Middle frontal gyrus (tissue), 1 donor: ENCODE measurements at regions not wholly inside any gene's neighbourhood (a gene's known extent, or its start where the extent isn't known, plus 50 kb on each side); places are given as distances from the start of the nearest gene placed in this dataset.
"Not testable (repeated sequence)": the region's sequence is repeated elsewhere in the genome, so short reads cannot be mapped to it uniquely, and the experiment has no call there.

Experiments used
- DNase-seq: peaks from one replicate; pipeline ENCODE4 v3.0.0-alpha.2; 2015; ENCODE audit warnings: low spot score; ENCODE audit errors: extremely low spot score

DNA sequence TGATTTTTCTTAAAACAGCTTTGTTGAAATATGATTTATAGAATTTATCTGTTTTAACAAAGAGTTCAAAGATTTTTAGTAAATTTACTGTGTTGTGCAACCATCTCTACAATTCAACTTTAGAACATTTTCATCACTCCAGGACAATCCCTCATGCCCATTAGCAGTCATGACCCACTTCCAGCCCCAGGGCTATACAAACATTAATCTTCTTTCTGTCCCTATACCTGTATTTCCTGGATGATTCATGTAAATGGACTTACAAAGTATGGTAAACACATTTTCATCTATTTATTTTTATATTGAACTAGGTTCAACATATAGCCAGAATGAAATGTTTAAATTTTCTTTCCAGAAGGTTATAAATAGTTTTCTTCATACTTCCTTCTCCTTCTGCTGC, 127.8 kb upstream of the CCDC180 start:
- DNase-seq: no peak

DNA sequence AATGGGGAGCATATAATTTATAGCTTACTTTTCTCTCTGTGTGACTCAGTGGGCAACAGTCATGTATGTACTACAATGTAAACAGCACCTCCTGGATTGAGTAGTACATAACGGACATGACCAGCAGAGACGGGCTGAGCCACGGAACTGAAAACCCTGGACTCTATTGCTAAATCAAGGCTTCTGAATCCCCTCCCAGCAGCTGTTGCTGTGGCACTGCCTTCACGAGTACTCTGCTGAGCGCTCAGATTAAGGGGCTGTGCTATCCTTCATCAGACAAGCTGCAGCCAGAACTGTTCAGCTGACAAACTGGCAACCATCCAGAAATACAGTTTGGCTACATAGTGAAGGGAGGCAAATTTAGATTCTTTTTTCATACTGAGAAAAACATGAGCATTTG, 131.3 kb upstream of the CCDC180 start:
- DNase-seq: no peak

DNA sequence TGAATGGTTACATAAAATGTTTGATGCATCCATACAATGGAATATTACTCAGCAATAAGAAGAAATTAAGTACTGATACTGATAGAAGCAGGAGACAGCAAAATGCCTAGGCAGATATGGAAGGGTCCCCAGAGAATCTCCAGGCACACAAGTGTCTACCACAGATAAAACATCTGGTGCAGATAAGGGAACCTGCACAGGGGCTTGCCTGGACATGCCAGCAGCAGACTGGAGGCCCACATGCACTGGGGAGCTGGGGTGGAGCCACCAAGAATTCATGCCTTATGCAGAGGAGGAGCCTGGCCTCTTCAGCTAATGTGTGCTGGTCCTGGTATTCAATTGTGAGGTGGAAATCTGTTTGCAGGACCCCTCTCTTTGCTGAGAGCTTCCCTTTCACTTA, 129.2 kb upstream of the CTSV start:
- not testable (repeated sequence) for DNase-seq

DNA sequence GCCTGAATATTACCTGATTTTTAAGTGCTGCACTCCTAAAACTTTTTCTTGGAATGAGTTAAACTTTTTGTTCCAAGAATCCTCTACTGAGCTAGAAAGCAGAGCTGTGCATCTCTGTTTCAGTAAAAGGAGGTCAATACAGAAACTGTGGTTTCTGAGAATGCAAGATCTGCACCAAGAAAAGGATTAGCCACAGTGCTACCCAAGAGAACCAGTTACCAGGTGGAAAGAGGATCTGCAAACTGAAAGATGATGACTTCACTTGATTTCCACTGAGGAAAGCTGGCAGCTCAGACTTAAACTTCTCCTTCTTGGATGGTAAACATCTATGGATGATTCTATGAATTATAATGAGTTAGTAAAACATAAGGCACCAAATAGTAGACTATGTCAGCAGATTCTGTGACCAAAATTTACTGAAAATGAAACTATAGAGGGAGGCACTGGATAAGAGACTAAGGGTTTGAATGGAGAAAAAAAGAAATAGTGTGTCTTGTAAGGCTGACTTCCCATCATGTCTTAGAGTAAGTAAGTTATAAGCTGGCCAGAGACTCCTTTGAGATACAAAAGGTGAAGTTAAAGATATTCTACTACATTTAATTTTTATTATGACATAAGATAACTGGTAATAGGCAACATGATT, 127.7 kb upstream of the CTSV start:
- DNase-seq: not testable (repeated sequence)

DNA sequence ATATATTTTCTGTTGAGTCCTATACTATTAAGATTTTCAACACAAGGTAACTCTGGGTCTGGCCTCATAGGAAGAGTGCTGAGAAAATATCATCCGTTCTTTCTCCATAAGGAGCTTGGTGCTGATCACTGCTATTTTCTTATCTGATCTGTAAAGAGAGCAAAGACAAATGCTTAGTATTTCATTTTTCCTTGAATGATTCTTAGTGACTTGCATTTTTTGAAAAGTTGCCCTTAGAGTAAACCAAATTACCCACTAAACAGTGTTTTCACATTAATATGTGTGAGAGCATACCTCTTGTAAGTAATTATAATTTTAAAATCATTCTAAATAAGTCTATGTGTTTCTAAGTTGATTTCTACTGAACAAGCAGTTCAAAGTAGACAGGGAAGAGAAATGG, 121.3 kb upstream of the CTSV start:
- DNase-seq: no peak

DNA sequence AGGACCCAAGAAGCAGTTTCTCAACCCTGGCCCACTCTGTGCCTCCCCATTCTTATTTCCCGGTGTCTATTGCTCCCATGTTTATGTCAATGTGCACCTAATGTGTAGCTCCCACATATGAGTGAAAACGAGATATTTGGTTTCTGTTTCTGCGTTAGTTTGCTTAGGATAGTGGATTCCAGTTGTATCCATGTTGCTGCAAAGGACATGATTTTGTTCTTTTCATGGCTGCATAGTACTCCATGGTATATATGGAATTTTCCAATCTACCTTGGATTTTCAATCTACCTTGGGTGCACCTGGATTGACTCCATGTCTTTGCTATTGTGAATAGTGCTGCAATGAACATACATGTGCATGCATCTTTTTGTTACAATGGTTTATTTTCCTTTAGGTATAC, 119.8 kb upstream of the CTSV start:
- not testable (repeated sequence) for DNase-seq

DNA sequence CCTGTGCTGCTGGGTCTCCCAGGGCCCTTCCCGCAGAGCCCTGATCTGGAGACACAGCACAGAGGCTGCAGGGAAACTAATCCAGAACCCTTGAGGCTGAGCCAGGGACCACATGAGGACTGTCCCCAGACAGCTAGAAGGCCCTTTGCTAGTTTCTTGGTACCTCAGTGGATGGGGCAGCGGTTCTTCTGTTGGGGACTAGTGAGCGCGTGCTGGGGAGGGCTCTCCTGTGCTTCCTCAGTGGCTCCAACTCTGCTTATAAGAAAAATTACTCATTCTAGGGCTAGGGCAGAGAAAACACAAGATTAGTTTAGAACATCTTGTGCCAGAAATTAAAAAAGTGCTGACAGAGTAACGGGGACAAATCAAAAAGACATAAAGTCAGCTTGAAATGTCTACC, 116.5 kb upstream of the CTSV start:
- not testable (repeated sequence) for DNase-seq

DNA sequence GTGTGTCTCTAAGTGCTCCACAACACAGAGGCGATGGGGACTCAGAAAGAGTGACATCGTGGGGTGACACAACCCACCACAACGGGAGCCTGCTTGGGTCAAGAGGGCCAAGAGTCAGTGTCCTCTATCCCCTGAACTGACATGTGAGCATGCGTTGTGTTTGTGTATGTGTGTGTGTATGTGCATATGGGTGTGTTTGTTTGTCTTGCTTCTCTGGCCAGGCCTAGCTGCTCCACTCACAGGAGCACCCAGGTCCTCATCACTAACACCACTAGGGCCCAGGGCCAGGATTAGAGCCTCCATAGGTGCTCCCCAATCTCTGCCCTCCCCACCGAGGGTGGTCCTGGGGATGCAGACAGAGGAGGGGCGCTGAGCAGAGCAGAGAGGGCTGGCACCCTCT, 115.0 kb upstream of the CTSV start:
- DNase-seq: no peak

DNA sequence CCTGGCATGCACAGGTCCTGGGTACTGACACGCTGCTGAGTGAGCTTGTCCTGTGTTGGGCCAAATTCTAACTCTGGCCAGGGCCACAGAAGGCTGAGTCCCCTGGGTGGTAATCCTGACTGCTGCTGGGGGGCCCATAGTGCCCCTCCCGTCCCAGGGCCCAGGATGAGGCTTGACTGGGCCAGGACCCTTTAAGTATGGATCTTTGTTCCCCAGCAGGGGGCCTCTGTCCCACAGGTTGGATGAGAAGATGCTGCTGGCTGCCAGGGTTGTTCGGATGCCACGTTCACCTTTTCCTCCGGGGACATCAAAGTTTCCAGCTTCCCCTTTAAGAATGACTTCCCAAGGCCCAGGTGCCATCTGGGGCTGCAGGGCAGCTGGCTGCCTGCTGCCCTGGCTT, 114.2 kb upstream of the CTSV start:
- not testable (repeated sequence) for DNase-seq

DNA sequence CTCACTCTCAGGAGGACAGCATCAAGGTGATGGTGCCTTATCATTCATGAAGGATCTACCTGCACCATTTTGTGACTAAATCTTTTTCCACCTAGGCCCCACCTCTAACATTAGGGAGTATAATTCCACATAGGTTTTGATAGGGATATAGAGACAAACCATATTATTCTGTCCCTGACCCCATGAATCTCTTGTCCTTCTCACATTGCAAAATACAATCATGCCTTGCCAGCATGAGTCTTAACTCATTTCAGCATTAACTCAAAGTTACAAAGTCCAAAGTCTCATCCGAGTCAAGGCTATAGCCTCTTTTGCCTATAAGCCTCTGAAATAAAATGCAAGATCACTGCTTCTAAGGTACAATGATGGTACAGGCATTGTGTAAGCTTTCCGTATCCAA, 111.5 kb upstream of the CTSV start:
- DNase-seq: not testable (repeated sequence)

DNA sequence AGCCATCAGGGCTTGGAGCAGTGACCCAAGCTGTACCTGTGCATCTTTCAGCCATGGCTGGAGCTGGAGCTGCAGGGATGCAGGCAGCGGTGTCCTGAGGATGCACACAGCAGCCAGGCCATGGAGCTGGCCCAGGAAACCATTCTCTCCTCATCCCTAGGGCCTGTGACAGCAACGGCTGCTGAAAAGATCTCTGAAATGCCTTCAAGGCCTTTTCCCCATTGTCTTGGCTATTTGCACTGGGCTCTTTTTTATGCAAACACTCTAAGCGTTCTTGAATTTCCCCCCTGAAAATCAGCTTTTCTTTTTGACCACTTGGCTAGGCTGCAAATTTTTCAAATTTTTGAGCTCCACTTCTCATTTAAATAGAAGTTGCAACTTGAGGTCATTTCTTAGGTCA, 109.5 kb upstream of the CTSV start:
- DNase-seq: not testable (repeated sequence)

DNA sequence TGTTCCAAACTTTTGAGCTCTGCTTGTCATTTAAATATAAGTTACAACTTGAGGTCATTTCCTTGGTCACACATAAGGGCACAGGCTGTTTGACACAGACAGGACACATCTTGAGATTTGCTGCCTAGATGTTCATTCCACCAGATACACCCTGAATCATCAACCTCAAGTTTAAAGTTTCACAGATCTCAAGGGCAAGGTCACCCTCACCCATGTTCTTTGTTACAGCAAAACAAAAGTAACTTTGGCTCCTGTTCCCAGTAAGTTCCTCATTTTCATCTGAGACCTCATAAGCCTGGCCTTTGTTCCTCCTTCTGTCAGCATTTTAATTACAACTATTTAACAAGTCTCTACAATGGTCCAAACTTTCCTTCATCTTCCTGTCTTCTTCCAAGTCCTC, 106.7 kb upstream of the CTSV start:
- DNase-seq: not testable (repeated sequence)

DNA sequence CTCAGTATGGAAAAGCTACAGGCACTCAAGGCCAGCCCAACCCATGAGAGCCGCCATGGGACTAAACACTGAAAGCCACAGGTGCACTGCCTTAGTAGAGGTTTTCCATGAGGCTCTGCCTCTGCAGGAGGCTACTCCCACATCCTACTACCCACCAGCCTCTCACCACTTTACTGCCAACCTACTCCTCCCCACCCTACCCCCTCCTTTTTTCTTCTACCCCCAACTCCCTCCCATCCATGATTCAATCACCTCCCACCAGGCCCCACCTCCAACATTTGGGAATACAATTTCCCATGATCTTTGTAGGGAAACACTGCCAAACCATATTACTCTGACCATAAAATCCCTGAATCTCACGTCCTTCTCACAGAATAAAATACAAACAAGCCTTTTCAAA, 101.6 kb upstream of the CTSV start:
- no peak for DNase-seq

DNA sequence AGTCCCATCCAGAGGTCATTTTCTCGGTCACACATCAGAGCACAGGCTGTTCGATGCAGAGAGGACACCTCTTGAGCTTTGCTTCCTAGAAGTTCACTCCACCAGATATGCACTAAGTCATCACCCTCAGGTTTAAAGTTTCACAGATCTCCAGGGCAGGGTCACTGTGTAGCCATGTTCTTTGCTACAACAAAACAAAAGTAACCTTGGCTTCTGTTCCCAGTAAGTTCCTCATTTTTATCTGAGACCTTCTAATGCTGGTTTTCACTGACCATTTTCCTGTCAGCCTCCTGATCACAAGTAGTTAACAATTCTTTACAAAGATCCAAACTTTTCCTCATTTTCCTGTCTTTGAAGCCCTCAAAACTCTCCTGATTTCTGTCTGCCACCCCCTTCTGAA, 97.5 kb upstream of the CTSV start:
- no peak for DNase-seq

DNA sequence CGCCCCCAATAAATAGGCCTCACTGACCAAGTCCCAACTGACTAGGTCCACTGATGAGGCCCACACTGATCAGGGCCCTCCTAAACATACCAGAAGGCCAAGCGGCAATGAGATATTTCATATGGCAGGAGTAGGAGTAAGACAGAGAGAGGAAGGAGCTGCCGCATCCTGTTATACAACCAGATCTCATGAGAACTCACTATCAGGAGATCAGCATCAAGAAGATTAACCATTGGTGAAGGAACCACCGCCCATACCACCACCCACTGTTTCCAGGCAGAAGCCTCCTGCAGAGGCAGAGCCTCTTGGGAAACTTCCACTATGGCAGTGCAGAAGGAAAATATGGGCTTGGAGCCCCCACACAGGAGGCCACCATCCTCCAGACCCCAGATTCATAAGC, 95.0 kb upstream of the CTSV start:
- not testable (repeated sequence) for DNase-seq

DNA sequence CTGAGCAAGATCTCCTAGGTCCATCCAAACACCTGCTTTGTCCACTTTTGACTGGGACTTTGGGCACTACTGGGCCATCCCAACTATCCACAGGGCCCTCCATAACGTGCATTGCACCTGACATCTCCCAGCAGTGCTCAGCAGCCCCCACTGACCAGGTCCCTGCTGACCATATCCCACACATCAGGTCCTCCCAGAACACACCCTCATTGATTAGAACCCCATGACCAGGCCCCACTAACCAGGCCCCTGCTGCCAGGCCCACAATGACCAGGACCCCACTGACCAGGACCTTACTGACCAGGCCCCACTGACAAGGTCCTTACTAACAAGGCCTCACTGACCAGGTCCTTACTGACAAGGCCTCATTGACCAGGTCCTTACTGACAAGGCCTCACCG, 93.9 kb upstream of the CTSV start:
- no peak for DNase-seq

DNA sequence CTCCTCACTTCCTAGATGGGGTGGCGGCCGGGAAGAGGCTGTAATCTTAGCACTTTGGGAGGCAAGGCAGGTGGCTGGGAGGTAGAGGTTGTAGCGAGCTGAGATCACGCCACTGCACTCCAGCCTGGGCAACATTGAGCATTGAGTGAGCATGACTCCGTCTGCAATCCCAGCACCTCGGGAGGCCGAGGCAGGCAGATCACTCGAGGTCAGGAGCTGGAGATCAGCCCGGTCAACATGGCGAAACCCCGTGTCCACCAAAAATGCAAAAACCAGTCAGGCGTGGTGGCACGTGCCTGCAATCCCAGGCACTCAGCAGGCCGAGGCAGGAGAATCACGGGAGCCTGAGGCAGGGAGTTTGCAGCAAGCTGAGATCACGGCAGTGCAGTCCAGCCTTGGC, 91.9 kb upstream of the CTSV start:
- not testable (repeated sequence) for DNase-seq

DNA sequence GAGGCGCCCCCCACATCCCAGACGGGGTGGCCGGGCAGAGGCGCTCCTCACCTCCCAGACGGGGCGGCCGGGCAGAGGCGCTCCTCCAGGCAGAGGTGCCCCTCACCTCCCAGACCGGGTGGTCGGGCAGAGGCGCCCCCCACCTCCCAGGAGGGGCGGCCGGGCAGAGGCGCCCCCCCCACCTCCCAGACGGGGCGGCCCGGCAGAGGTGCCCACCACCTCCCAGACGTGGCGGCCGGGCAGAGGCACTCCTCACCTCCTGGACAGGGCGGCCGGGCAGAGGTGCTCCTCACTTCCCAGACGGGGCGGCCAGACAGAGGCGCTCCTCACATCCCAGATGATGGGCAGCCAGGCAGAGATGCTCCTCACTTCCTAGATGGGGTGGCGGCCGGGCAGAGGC, 91.4 kb upstream of the CTSV start:
- DNase-seq: not testable (repeated sequence)

DNA sequence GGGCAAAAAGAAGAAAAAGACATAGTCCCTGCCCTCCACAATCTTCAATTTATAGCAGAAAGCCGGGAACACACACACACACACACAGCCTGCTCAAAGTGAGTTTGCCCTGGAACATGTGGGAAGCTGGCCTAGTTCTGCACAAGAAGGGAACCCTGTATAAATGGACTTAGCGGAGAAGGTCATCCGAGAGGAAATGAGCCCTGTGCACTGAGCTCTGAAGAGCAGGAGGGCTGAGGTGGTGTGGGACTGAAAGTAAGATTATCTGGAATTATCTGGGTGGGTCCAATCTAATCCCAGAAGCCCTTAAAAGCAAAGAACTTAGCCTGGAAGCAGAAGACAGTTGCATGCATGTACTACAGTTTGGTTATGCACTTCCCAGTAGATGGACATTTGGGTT, 90.0 kb upstream of the CTSV start:
- DNase-seq: no peak

DNA sequence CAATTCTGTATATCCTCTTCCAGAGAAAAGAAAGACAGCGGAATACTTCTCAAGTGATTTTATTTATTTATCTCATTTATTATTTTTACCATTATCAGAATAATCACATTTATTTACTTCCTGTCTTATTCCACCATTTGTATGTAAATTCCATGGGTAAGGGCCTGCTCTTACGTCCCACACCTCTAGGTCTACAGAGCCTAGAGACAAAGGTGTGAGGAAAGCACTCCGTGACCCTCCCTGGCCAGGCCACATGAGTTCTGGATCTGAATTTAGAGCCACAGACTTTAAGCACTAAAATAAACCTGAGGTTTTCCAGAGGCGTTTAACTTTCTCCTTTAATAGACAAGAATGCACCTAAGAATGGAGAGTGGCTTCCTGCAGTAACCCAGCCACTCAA, 85.3 kb upstream of the CTSV start:
- DNase-seq: no peak

DNA sequence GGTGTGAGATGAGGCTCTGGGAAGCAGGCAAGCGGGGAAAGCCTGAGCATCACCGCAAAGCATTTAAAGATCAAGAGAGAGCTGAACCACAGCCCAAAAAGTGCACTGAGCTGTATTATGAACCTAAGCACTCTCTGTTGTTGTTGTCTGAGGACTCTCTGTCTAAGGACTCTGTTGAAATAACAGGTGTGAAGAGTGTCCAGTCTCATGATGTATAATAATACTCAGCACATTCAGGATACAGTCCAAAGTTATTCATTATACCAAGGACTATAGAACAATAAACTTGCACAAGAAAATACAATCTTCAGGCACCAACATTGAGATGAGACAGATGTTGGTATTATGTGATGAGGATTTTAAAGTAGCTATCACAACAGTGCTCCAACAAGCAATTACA, 71.8 kb upstream of the CTSV start:
- no peak for DNase-seq

DNA sequence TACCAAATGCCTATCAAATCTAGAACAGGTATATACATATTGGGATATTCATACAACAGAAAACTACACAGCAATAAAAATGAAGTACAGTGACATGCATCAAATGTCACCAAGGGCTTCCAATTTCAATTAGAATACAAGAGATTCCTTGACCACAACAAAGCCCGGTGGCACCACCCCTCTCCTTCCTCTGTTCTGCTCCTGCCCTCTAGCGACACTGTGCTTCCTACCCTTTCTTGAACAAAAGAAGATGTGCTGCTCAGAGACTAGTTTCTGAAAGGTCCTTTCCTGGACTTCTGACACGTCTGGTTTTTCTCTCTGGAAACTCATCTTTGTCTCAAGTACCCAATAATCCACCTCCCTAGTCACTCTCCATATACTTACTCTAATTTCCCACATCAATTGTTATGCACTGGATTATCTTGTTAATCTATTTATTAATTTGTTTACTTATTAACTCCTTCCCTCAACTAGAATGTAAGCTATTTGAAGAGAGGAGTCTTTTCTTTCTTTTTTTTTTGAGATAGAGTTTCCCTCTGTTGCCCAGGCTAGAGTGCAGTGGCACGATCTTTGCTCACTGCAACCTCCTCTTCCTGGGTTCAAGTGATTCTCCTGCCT, 70.4 kb upstream of the CTSV start:
- DNase-seq: peak; percentile 8

DNA sequence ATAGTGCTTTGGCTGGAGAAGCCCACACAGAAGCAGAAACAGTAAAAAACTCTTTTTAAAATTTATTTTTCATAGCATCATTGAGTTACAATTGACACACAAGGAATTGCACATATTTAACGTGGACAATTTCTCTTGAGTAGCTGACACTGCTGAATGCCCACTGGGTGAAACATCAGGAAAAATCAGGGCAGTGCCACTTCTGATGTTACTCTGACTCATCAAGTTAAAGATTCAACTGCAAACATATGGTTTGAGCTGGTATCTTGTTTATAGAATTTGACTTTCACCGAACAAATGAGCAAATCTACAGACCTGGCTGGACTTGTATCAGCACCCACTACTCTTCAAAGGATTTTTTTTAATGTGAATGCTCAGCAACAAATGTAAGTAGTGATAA, 66.3 kb upstream of the CTSV start:
- not testable (repeated sequence) for DNase-seq
